T-cell (primary cell): ENCODE measurements at regions not wholly inside any gene's neighbourhood (a gene's known extent, or its start where the extent isn't known, plus 50 kb on each side); places are given as distances from the start of the nearest gene placed in this dataset.
A peak's percentile ranks its signal among the peaks of the same experiment; 100 is the strongest.
"Not testable (repeated sequence)": the region's sequence is repeated elsewhere in the genome, so short reads cannot be mapped to it uniquely, and the experiment has no call there.

Source experiments
- ATAC-seq, 4 experiments: fragments of 200-7000 bp in 3 of 4; fragments of 150-1000 bp in 1 of 4; cut with Tn5 transposase; replicated peaks in 1 of 4; 1 replicate in 3 of 4; 2 replicates in 1 of 4; pipeline ENCODE4 v1.10.0; 2021; ENCODE audit warnings: moderate library complexity in 3 of 4, mild to moderate bottlenecking in 2 of 4, moderate number of reproducible peaks in 1 of 4
- CTCF ChIA-PET, 2 donors: fragments of 300-600 bp; sonication (Branson Sonifier 250); formaldehyde crosslinking; loops; one replicate each; lab custom pipeline; 2022; ENCODE audit warnings: antibody characterized with exemption in 2 of 2; lab: Charles Lee
- POLR2A ChIA-PET, 2 donors: fragments of 300-600 bp; sonication (Branson Sonifier 250); formaldehyde crosslinking; loops; one replicate each; lab custom pipeline; 2022; ENCODE audit warnings: antibody characterized with exemption in 2 of 2; lab: Charles Lee
- DNase-seq, 35 experiments: peaks; one replicate each; pipeline versions ENCODE4 v3.0.0 to v3.0.0-alpha.2; 2013 to 2023
- H3K27ac ChIP-seq: one replicate; pipeline ENCODE4 v1.5.1; 2013; ENCODE audit warnings: low read length
- H3K27me3 ChIP-seq, 2 experiments: replicated peaks in 1 of 2; 1 replicate in 1 of 2; 2 replicates in 1 of 2; pipeline versions ENCODE4 v1.6.1 to v1.7.0; 2013; ENCODE audit warnings: low read length in 1 of 2, mixed read lengths in 1 of 2; ENCODE audit not compliant: control insufficient read depth in 2 of 2, insufficient read depth in 2 of 2; ENCODE audit errors: extremely low read depth in 1 of 2
- H3K36me3 ChIP-seq, 2 donors: 1 replicate in 1 of 2; 2 replicates in 1 of 2; pipeline versions ENCODE4 v1.6.1 to v1.7.0; 2013; ENCODE audit warnings: low read length in 1 of 2; ENCODE audit not compliant: control insufficient read depth in 2 of 2, insufficient read depth in 1 of 2; ENCODE audit errors: extremely low read depth in 1 of 2
- H3K4me1 ChIP-seq, 2 experiments: 1 replicate in 1 of 2; 2 replicates in 1 of 2; pipeline versions ENCODE4 v1.6.1 to v1.7.0; 2013; ENCODE audit warnings: low read length in 2 of 2, mixed read lengths in 1 of 2; ENCODE audit not compliant: insufficient read depth in 2 of 2, control insufficient read depth in 1 of 2; ENCODE audit errors: extremely low read depth in 1 of 2
- H3K4me3 ChIP-seq, 2 donors: 1 replicate in 1 of 2; 2 replicates in 1 of 2; pipeline versions ENCODE4 v1.5.1 to v1.7.0; 2013; ENCODE audit warnings: mild to moderate bottlenecking in 2 of 2, low read length in 1 of 2, moderate library complexity in 1 of 2; ENCODE audit not compliant: control insufficient read depth in 1 of 2; ENCODE audit errors: extremely low read depth in 1 of 2
- H3K9me3 ChIP-seq: 2 replicates; pipeline ENCODE4 v1.7.0; 2013
- H3K27ac Mint-ChIP-seq, 2 donors: one replicate each; pipeline ENCODE4 v1.8.0; 2020 to 2021; ENCODE audit warnings: mild to moderate bottlenecking in 2 of 2, mixed read lengths in 2 of 2
- H3K27me3 Mint-ChIP-seq, 2 donors: one replicate each; pipeline ENCODE4 v1.8.0; 2021 to 2022; ENCODE audit warnings: mixed read lengths in 2 of 2
- H3K36me3 Mint-ChIP-seq: one replicate; pipeline ENCODE4 v1.8.0; 2021; ENCODE audit warnings: mixed read lengths
- H3K4me1 Mint-ChIP-seq, 3 donors: one replicate each; pipeline ENCODE4 v1.8.0; 2020 to 2022; ENCODE audit warnings: mixed read lengths in 3 of 3, mild to moderate bottlenecking in 1 of 3
- H3K4me3 Mint-ChIP-seq, 3 donors: one replicate each; pipeline ENCODE4 v1.8.0; 2020 to 2022; ENCODE audit warnings: mild to moderate bottlenecking in 3 of 3, mixed read lengths in 3 of 3, moderate library complexity in 3 of 3
- H3K9me3 Mint-ChIP-seq, 3 donors: one replicate each; pipeline ENCODE4 v1.8.0; 2020 to 2022; ENCODE audit warnings: mixed read lengths in 3 of 3
- WGBS: methylation state at CpG from one replicate; pipeline ENCODE4 v1.1.5; 2013; ENCODE audit warnings: missing lambda C conversion rate; ENCODE audit not compliant: insufficient coverage; 5-methylcytosine and 5-hydroxymethylcytosine counted together

- Histone ChIP-seq H3K4me1 (no peaks in the 10 kb centered on the region), H3K4me3 (no peak overlapping the region), H3K9me3 (no peaks in the 10 kb centered on the region), H3K27me3 (peaks cover 0 to 15% of the 10 kb centered on the region in 2 experiments), H3K36me3 (no peaks in the 10 kb centered on the region), H3K27ac (no peak overlapping the region)
- CTCF ChIA-PET: no interaction called here
- peaks cover 2 to 12% of the 10 kb centered on the region in 2 donors for H3K27me3 Mint-ChIP-seq
- peaks cover 3 to 11% (median 5%) of the 10 kb centered on the region in 3 donors for H3K9me3 Mint-ChIP-seq
- H3K4me3 Mint-ChIP-seq: no peak overlapping the region
- DNase-seq (no peak), ATAC-seq (no peak)
- H3K36me3 Mint-ChIP-seq: no peaks in the 10 kb centered on the region
- no peaks in the 10 kb centered on the region for H3K4me1 Mint-ChIP-seq
- POLR2A ChIA-PET: no interaction called here
- WGBS: 0% methylated on average over 1 of the region's 2 CpGs
- H3K27ac Mint-ChIP-seq: no peak overlapping the region
Measured at GRCh38 chr22:27107824-27108223, 450.4 kb downstream of the MIAT start.

GRCh38 chr22:27108425-27109114, 451.2 kb downstream of the MIAT start:
- Histone ChIP-seq H3K4me1 (no peaks in the 10 kb centered on the region), H3K36me3 (no peaks in the 10 kb centered on the region), H3K9me3 (no peaks in the 10 kb centered on the region), H3K27ac (no peak overlapping the region), H3K27me3 (peaks cover 0 to 17% of the 10 kb centered on the region in 2 experiments), H3K4me3 (no peak overlapping the region)
- 75% methylated on average over 5 of the region's 20 CpGs for WGBS
- DNase-seq (no peak), ATAC-seq (no peak)
- Mint-ChIP-seq H3K27ac (no peak overlapping the region), H3K27me3 (peaks cover 5 to 15% of the 10 kb centered on the region in 2 donors), H3K4me1 (no peaks in the 10 kb centered on the region), H3K9me3 (peaks cover 3 to 11% (median 5%) of the 10 kb centered on the region in 3 donors), H3K4me3 (no peak overlapping the region), H3K36me3 (no peaks in the 10 kb centered on the region)
- POLR2A ChIA-PET: no interaction called here
- CTCF ChIA-PET: no interaction called here

GRCh38 chr22:27109406-27109805, 452.0 kb downstream of the MIAT start:
- DNase-seq, H3K36me3 ChIP-seq, H3K4me1 Mint-ChIP-seq, ATAC-seq, H3K4me3 ChIP-seq, CTCF ChIA-PET, H3K27ac ChIP-seq, POLR2A ChIA-PET, H3K9me3 ChIP-seq, H3K4me1 ChIP-seq, H3K4me3 Mint-ChIP-seq, H3K36me3 Mint-ChIP-seq, H3K27ac Mint-ChIP-seq: not testable (repeated sequence)
- H3K27me3 Mint-ChIP-seq: peaks cover 5 to 16% of the 10 kb centered on the region in 2 donors
- peaks cover 0 to 15% of the 10 kb centered on the region in 2 experiments for H3K27me3 ChIP-seq
- WGBS: no CpG with 5 or more reads among the region's 2 CpGs
- peaks cover 3 to 11% (median 5%) of the 10 kb centered on the region in 3 donors for H3K9me3 Mint-ChIP-seq

- Mint-ChIP-seq H3K4me3 (no peak overlapping the region), H3K4me1 (no peaks in the 10 kb centered on the region), H3K27ac (no peak overlapping the region), H3K36me3 (no peaks in the 10 kb centered on the region), H3K27me3 (peaks cover 4 to 12% of the 10 kb centered on the region in 2 donors), H3K9me3 (peaks cover 3 to 11% (median 5%) of the 10 kb centered on the region in 3 donors)
- H3K27me3 ChIP-seq: peaks cover 0 to 15% of the 10 kb centered on the region in 2 experiments
- H3K9me3 ChIP-seq: no peaks in the 10 kb centered on the region
- no peak for DNase-seq
- H3K36me3 ChIP-seq: no peaks in the 10 kb centered on the region
- no peak overlapping the region for H3K4me3 ChIP-seq
- H3K27ac ChIP-seq: no peak overlapping the region
- CTCF ChIA-PET: no interaction called here
- no peak for ATAC-seq
- H3K4me1 ChIP-seq: no peaks in the 10 kb centered on the region
- POLR2A ChIA-PET: no interaction called here
- 42% methylated on average over 7 of the region's 12 CpGs for WGBS
Measured at GRCh38 chr22:27110665-27111451, 453.5 kb downstream of the MIAT start.

GRCh38 chr22:27111796-27112672, 454.6 kb downstream of the MIAT start:
- POLR2A ChIA-PET: no interaction called here
- Mint-ChIP-seq H3K9me3 (peaks cover 3 to 15% (median 5%) of the 10 kb centered on the region in 3 donors), H3K36me3 (no peaks in the 10 kb centered on the region), H3K27ac (no peak overlapping the region), H3K4me1 (no peaks in the 10 kb centered on the region), H3K4me3 (no peak overlapping the region), H3K27me3 (peaks cover 4 to 12% of the 10 kb centered on the region in 2 donors)
- WGBS: 76% methylated on average over 4 of the region's 7 CpGs
- CTCF ChIA-PET: no interaction called here
- Histone ChIP-seq H3K4me1 (no peaks in the 10 kb centered on the region), H3K36me3 (no peaks in the 10 kb centered on the region), H3K9me3 (no peaks in the 10 kb centered on the region), H3K4me3 (no peak overlapping the region), H3K27ac (no peak overlapping the region), H3K27me3 (peaks cover 0 to 15% of the 10 kb centered on the region in 2 experiments)
- DNase-seq (no peak), ATAC-seq (no peak)

- H3K36me3 Mint-ChIP-seq: no peaks in the 10 kb centered on the region
- Histone ChIP-seq H3K4me1 (no peaks in the 10 kb centered on the region), H3K27ac (no peak overlapping the region), H3K36me3 (no peaks in the 10 kb centered on the region), H3K4me3 (no peak overlapping the region), H3K27me3 (peaks cover 0 to 12% of the 10 kb centered on the region in 2 experiments), H3K9me3 (no peaks in the 10 kb centered on the region)
- peaks cover 4 to 12% of the 10 kb centered on the region in 2 donors for H3K27me3 Mint-ChIP-seq
- no peak for ATAC-seq
- H3K9me3 Mint-ChIP-seq: peaks cover 3 to 17% (median 5%) of the 10 kb centered on the region in 3 donors
- H3K4me1 Mint-ChIP-seq: no peaks in the 10 kb centered on the region
- ChIA-PET POLR2A (no interaction called here), CTCF (no interaction called here)
- DNase-seq: peak in 1 of 35 experiments; percentile 17
- WGBS: 39% methylated on average over 3 of the region's 4 CpGs
- no peak overlapping the region for H3K4me3 Mint-ChIP-seq
- no peak overlapping the region for H3K27ac Mint-ChIP-seq
Measured at GRCh38 chr22:27113211-27113635, 455.8 kb downstream of the MIAT start.
